GM19328 (cell line): ENCODE measurements at regions not wholly inside any gene's neighbourhood (a gene's known extent, or its start where the extent isn't known, plus 50 kb on each side); places are given as distances from the start of the nearest gene placed in this dataset.

Source experiments
- ATAC-seq: cut with Tn5 transposase; IDR thresholded peaks from one replicate; pipeline ENCODE4 v1.9.1; 2021; ENCODE audit warnings: mild to moderate bottlenecking, moderate library complexity; ENCODE audit not compliant: unreplicated experiment

GRCh38 chr2:122156176-122156890 is 400.9 kb downstream of the TSN start:
- no peak for ATAC-seq

GRCh38 chr2:122157158-122157557 is 401.7 kb downstream of the TSN start:
- ATAC-seq = no peak

DNA sequence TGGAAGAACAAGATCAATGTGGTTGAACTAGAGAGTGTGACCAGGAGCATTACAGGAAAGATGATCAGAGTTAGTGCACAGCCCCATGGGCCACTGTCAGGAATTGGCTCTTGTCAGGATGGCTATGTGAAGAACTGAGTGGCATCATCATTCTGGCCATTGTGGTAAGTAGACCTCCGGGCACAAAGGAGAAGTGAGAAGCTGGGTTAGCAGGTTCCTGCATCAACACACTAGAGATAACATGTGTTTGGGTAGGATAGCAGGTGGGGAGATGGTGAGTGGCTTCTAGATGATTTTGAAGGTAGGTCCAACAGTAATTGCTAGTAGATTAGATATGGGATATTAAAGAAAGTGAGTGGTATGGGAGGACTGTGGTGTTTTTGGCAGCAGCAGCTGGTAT is 408.2 kb downstream of the TSN start:
- no peak for ATAC-seq

DNA sequence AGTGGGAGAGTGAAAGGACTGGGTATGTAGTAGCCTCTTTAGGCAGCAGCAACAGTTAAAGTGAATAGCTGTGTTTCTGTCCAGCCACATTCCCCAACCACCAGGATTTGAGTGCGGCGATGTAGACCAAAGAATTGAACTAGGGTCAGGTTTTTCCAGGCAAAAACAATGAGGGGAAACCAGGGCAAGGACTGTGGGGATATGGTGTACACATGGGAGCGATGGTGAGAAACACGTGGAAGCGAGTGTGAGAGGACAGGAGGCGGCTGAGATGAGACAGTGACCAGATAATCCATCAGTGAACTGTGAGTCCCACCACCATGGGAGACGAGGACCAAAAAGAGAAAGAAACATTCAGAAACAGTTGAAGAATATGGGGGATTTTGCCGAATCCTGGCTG is 409.5 kb downstream of the TSN start:
- no peak for ATAC-seq

DNA sequence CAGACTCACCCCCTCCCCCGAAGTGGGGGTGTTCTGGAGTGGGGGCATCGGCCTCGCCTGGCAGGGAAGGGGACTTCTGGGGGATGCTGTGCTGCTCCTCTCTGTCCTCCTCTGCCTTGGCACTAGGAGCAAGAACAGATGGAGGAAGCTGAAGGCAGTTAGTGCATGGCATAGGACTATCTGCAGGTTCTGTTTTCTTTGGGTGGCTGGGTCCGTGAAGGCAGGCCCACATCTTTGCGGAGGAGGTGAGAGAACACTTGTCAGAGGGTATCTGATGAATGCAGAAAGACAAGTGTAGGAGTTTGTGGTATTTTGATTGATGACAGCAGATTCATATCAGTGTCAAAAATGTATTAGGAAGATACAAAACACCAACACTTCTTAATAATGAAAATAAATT is 411.4 kb downstream of the TSN start:
- ATAC-seq = no peak

DNA sequence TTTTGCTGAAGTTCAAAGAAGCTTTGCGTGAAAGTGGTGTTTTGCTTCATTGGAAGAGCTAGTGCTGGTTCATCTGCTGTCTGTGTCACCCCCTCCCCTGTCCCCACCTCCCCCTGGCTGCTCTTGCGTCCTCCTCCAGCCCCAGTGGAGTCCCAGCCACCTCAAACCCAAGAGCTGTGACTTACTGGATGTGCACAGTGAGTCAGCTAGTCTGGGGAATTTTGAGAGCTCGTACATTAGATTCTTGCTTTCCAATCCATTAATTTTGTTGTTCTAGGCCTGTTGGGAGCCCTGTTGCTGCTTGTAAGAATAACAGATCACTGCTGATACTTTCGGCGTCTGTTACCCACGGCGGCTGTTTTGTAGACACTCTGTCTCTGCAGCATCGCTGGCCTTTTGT is 412.1 kb downstream of the TSN start:
- no peak for ATAC-seq

DNA sequence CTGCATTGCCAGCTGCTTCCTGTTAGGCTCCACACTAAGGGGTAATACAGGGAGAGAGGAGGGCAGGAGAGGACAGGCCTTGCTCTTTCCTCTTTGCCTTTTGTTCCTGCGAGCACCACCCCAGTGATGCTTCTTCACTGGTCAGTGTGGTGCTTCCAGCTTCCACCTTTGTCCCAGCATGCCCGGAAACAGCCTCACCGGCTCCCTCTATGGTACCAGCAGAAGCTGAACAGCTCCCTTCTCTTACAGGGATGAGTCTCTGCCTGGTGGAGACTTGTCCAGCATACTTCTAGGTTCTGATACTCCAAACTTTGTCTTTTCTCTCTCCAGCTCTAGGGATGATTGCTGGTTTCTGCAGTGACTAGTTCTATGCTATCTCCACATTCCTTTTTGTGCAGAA is 413.3 kb downstream of the TSN start:
- no peak for ATAC-seq

GRCh38 chr2:122172812-122173211 is 417.4 kb downstream of the TSN start:
- ATAC-seq = no peak

DNA sequence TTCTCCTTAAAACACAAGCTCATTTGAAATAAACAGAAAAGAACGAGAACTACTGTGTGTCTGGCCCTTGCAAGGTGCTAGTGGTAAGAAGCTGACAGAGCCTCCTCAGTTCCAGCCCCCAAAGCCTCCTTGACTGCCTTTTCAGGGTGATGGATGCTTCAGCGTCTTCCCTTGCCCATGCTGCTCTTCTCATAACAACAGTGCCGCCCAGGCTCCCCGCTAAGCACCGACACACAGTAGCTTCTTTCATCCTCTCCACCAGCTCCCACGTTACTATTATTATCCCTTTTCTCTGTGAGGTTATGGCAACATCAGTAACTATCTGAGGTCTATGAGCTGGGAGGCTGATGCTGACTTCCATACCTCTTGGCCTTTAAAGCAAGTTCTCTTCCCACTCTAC is 418.6 kb downstream of the TSN start:
- no peak for ATAC-seq

DNA sequence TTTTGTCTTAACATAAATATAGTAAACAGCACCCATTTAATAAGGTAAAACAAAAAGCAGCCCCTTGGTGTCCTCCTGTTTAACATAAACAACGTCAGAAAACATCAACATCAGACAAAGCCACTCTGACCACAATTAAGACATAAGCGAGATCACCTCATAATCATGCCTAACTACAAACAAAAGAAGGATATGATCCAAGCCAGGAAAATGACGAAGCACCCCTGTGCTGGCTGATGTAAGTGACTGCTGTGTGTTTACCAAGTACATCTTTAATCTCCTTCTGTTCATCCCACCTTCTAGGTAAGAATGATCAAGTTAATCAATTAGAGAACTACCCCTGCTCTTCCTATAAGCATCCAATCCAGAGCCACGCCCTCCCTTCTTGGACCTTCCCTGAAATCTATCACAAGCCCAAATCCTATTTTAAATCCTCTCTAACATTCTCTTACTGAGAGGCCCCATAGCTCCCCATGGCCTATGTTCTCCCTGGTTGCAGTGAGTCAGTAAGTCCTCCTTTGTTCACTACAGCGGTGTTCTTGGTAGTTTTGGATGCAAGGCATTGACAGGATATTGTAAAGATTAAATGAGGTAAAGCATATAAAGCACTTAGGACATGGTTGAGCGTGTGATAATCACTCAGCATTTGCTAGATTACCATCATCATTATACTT is 424.2 kb downstream of the TSN start:
- ATAC-seq = no peak

GRCh38 chr2:122180972-122181371 is 425.5 kb downstream of the TSN start:
- no peak for ATAC-seq

DNA sequence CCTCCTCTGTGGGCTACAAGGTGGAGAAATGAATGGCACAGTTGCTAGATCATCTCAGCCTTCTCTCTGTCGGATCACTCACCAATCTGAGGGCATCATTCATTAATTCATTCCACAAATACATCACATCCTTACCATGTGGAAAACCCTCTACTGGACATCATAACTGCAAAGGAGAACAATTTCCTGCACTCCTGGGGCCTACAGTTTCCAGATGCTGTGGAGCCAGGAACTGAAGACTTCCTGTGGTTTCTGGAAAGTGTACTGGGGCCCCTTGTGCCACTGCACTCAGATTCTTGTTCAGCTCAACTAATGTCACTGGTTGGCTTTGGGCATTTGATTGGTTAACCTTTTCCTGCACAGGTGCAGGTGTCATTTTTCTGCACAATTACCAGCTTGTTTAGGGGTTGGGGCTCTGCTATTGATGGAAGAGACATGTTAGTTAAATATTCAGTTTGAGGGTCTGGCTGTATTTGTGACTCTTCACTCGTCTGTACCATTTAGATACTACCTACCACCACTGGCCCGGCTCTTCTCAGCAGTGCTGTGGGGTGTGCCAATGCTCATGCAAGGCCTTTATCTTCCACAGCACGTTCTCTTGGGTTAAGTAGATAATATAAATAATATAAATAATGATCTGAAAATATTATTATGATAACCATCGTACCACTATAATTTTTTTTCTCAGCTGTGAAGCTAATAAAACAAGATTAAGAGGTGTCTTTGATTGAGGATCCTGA is 427.3 kb downstream of the TSN start:
- ATAC-seq = no peak

DNA sequence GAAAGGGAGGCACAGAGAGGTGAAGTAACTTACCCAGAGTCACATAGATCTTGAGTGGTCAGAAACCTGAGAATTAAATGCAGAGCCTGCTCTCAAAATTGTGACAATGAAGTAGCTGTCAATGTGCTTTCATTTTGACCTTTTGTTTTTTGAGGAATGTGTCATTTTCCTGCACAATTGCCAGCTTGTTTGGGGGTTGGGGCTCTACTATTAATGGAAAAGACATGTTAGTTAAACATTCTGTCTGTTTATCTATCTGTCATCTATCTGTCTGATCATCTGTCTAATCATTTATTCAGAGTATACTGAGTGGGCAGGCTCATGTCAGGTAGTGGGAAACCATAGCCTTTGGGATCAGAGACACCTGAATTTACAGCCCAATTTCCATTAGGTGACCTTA is 428.4 kb downstream of the TSN start:
- no peak for ATAC-seq

- no peak for ATAC-seq
Measured at GRCh38 chr2:122186761-122187222, 431.3 kb downstream of the TSN start.

- no peak for ATAC-seq
Measured at GRCh38 chr2:122191331-122191730, 435.9 kb downstream of the TSN start.

- no peak for ATAC-seq
Measured at GRCh38 chr2:122193622-122194021, 438.2 kb downstream of the TSN start.

- ATAC-seq = no peak
Measured at GRCh38 chr2:122194546-122194945, 439.1 kb downstream of the TSN start.

- ATAC-seq = no peak
Measured at GRCh38 chr2:122203523-122203922, 448.1 kb downstream of the TSN start.

DNA sequence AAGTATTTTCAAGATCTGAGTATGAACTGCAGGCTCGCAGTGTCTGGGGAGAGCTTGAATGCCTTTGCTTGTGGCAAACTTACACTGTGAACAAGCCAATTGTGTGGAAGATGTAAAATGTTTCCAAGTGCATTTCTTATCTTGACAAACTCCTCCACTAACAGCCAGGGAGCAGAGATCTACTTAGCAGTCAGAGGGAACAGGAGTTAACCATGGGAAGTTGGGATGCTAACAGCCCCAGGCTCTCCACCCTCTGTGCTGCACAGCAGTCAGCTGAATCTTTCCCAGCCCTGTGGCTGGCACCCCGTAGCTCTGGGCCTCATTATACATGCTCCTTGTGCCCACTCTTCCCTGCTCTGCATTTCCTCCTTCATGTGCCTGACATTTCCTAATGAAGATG is 450.2 kb downstream of the TSN start:
- ATAC-seq = no peak

- no peak for ATAC-seq
Measured at GRCh38 chr2:122206101-122206500, 450.6 kb downstream of the TSN start.

GRCh38 chr2:122209377-122209776 is 453.9 kb downstream of the TSN start:
- no peak for ATAC-seq

- no peak for ATAC-seq
Measured at GRCh38 chr2:122210065-122210464, 454.6 kb downstream of the TSN start.
